SK-N-SH treated with all-trans-retinoic acid at 6 μM for 48 hours (cell line): ENCODE measurements at regions not wholly inside any gene's neighbourhood (a gene's known extent, or its start where the extent isn't known, plus 50 kb on each side); places are given as distances from the start of the nearest gene placed in this dataset.

Source experiments
- ATAC-seq: fragments of 200-7000 bp; cut with Tn5 transposase; 3 replicates; pipeline ENCODE4 v1.9.1; 2020; ENCODE audit warnings: mild to moderate bottlenecking, moderate library complexity
- CSDC2 ChIP-seq: fragments of 250-450 bp; sonication (Bioruptor Pico); IDR thresholded peaks from 2 replicates; pipeline ENCODE4 v1.5.0; 2020; ENCODE audit warnings: mild to moderate bottlenecking, moderate library complexity
- ESRRG ChIP-seq: fragments of 250-450 bp; sonication (Bioruptor Pico); IDR thresholded peaks from 2 replicates; pipeline ENCODE4 v1.6.1; 2021; ENCODE audit warnings: mild to moderate bottlenecking
- GLIS3 ChIP-seq: fragments of 250-450 bp; sonication (Bioruptor Pico); IDR thresholded peaks from 2 replicates; pipeline ENCODE4 v1.5.0; 2020; ENCODE audit warnings: mild to moderate bottlenecking, moderate library complexity
- ISL1 ChIP-seq: fragments of 250-450 bp; sonication (Bioruptor Pico); IDR thresholded peaks from 2 replicates; pipeline ENCODE4 v2.1.2; 2022; ENCODE audit warnings: mild to moderate bottlenecking, moderate library complexity
- OSR1 ChIP-seq: fragments of 250-450 bp; sonication (Bioruptor Pico); IDR thresholded peaks from 2 replicates; pipeline ENCODE4 v1.8.0; 2022; ENCODE audit warnings: moderate library complexity, mild to moderate bottlenecking, inconsistent platforms
- PPARA ChIP-seq: fragments of 250-450 bp; sonication (Bioruptor Pico); IDR thresholded peaks from 2 replicates; pipeline ENCODE4 v1.5.0; 2020; ENCODE audit warnings: mild to moderate bottlenecking, borderline replicate concordance
- SNAI2 ChIP-seq: fragments of 250-450 bp; sonication (Bioruptor Pico); IDR thresholded peaks from 2 replicates; pipeline ENCODE4 v1.5.0; 2020; ENCODE audit warnings: mild to moderate bottlenecking, moderate library complexity
- TCF4 ChIP-seq: fragments of 250-450 bp; sonication (Bioruptor Pico); IDR thresholded peaks from 2 replicates; pipeline ENCODE4 v1.8.0; 2021; ENCODE audit warnings: mild to moderate bottlenecking, moderate library complexity, borderline replicate concordance
- ZC3H10 ChIP-seq: fragments of 250-450 bp; sonication (Bioruptor Pico); IDR thresholded peaks from 2 replicates; pipeline ENCODE4 v1.5.1; 2021; ENCODE audit warnings: mild to moderate bottlenecking, moderate library complexity
- ZFP3 ChIP-seq: fragments of 250-450 bp; sonication (Bioruptor Pico); IDR thresholded peaks from 2 replicates; pipeline ENCODE4 v1.5.0; 2020; ENCODE audit warnings: mild to moderate bottlenecking, moderate library complexity
- ZFP30 ChIP-seq: fragments of 450-650 bp; formaldehyde crosslinking; IDR thresholded peaks from 2 replicates; pipeline ENCODE4 v1.5.0; 2022; ENCODE audit warnings: mild to moderate bottlenecking, moderate library complexity
- ZNF565 ChIP-seq: fragments of 450-650 bp; formaldehyde crosslinking; conservative IDR thresholded peaks from 2 replicates; pipeline ENCODE4 v1.5.0; 2020; ENCODE audit warnings: low read depth, mild to moderate bottlenecking, moderate library complexity
- ZNF70 ChIP-seq: fragments of 450-650 bp; formaldehyde crosslinking; IDR thresholded peaks from 2 replicates; pipeline ENCODE4 v1.5.0; 2020; ENCODE audit warnings: mild to moderate bottlenecking, moderate library complexity
- ZNF8 ChIP-seq: fragments of 450-650 bp; formaldehyde crosslinking; IDR thresholded peaks from 2 replicates; pipeline ENCODE4 v1.5.0; 2020; ENCODE audit warnings: mild to moderate bottlenecking, moderate library complexity
- TF ChIP-seq, protein P1 (sequence below): fragments of 250-450 bp; sonication (Bioruptor Pico); IDR thresholded peaks from 2 replicates; pipeline ENCODE4 v1.5.1; 2020; ENCODE audit warnings: low read depth, mild to moderate bottlenecking, moderate library complexity
- TF ChIP-seq, protein P2 (sequence below): fragments of 250-450 bp; sonication (Bioruptor Pico); IDR thresholded peaks from 2 replicates; pipeline ENCODE4 v1.8.0; 2020; ENCODE audit warnings: mild to moderate bottlenecking, moderate library complexity, borderline replicate concordance
- TF ChIP-seq, protein P3 (sequence below): fragments of 250-450 bp; sonication (Bioruptor Pico); IDR thresholded peaks from 2 replicates; pipeline ENCODE4 v1.5.1; 2021; ENCODE audit warnings: mild to moderate bottlenecking, moderate library complexity
- TF ChIP-seq, protein P4 (sequence below): fragments of 250-450 bp; sonication (Bioruptor Pico); IDR thresholded peaks from 2 replicates; pipeline ENCODE4 v1.5.0; 2020; ENCODE audit warnings: mild to moderate bottlenecking, moderate library complexity

DNA sequence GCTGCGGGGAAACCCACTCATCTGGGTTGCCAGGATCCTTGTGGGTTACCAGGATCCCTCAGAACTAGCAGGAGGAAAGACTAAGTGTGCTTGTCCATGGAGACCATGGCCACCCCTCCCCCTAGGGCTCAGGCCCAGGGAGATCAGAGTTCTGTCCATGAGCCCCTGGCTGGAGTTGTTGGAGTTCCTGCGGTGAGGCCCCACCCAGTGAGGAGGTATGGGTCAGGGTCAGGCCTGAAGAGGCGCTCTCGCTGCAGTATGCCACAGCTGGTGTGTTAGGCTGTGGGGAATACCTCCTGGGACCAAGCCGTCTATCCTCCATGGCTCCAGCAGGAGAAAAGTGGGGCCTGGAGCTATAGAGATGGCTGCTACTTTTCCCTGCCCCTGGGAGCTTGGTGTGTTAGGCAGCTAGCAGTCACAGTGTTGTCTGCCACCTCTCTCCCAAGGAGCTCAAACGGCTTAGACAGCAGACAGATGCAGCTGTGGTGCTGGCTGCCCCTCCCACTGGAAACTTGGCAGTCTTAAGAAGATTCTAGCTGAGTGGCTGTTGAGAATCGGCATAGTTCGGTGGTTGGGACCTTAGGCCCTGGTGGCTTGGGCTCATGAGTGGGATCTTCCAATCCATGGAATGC lies 240.3 kb upstream of the CELF4 start:
- no peak for TF ChIP-seq ZFP30
- no peak for TF ChIP-seq ZC3H10 (CRISPR knock-in tag)
- no peak for TF ChIP-seq CSDC2
- TF ChIP-seq, protein P1, sequence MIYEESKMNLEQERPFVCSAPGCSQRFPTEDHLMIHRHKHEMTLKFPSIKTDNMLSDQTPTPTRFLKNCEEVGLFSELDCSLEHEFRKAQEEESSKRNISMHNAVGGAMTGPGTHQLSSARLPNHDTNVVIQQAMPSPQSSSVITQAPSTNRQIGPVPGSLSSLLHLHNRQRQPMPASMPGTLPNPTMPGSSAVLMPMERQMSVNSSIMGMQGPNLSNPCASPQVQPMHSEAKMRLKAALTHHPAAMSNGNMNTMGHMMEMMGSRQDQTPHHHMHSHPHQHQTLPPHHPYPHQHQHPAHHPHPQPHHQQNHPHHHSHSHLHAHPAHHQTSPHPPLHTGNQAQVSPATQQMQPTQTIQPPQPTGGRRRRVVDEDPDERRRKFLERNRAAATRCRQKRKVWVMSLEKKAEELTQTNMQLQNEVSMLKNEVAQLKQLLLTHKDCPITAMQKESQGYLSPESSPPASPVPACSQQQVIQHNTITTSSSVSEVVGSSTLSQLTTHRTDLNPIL (CRISPR knock-in tag): no peak
- no peak for TF ChIP-seq ZNF565 (CRISPR knock-in tag)
- TF ChIP-seq GLIS3 (CRISPR knock-in tag): no peak
- TF ChIP-seq, protein P2, sequence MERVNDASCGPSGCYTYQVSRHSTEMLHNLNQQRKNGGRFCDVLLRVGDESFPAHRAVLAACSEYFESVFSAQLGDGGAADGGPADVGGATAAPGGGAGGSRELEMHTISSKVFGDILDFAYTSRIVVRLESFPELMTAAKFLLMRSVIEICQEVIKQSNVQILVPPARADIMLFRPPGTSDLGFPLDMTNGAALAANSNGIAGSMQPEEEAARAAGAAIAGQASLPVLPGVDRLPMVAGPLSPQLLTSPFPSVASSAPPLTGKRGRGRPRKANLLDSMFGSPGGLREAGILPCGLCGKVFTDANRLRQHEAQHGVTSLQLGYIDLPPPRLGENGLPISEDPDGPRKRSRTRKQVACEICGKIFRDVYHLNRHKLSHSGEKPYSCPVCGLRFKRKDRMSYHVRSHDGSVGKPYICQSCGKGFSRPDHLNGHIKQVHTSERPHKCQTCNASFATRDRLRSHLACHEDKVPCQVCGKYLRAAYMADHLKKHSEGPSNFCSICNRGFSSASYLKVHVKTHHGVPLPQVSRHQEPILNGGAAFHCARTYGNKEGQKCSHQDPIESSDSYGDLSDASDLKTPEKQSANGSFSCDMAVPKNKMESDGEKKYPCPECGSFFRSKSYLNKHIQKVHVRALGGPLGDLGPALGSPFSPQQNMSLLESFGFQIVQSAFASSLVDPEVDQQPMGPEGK (CRISPR knock-in tag): no peak
- no peak for TF ChIP-seq ESRRG
- no peak for TF ChIP-seq ZNF8 (CRISPR knock-in tag)
- TF ChIP-seq OSR1 (CRISPR knock-in tag): no peak
- TF ChIP-seq PPARA (CRISPR knock-in tag): no peak
- no peak for TF ChIP-seq SNAI2 (CRISPR knock-in tag)
- no peak for TF ChIP-seq ZNF70
- TF ChIP-seq, protein P3, sequence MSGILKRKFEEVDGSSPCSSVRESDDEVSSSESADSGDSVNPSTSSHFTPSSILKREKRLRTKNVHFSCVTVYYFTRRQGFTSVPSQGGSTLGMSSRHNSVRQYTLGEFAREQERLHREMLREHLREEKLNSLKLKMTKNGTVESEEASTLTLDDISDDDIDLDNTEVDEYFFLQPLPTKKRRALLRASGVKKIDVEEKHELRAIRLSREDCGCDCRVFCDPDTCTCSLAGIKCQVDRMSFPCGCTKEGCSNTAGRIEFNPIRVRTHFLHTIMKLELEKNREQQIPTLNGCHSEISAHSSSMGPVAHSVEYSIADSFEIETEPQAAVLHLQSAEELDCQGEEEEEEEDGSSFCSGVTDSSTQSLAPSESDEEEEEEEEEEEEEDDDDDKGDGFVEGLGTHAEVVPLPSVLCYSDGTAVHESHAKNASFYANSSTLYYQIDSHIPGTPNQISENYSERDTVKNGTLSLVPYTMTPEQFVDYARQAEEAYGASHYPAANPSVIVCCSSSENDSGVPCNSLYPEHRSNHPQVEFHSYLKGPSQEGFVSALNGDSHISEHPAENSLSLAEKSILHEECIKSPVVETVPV (CRISPR knock-in tag): no peak
- TF ChIP-seq, all 23 proteins: peak for 0
- no peak for ATAC-seq

DNA sequence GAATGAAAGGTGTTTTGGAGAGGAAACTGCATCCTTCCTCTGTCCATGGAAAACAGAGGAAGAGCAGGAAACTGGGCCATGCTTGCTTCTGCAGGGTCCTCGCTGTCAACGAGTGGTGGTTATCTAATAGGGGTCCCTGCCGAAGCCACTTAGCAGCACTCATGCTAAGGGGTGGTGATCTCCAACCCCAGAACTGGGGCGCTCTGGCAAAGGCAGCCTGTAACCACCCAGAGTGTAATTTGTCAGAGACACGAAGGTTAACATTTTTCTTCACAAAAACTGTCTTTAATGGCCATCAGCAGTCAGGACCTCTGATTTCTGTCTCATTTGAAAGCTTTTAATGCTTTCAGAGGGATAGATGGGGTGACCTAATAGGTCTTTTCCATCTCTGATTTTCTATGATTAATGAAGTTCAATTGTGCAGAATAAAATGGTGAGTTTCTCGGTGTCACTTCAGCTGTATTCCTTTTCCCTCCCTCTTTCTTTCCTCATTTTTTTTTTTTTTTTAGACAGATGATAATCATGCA lies 231.3 kb upstream of the CELF4 start:
- no peak for TF ChIP-seq CSDC2
- no peak for TF ChIP-seq TCF4 (CRISPR knock-in tag)
- TF ChIP-seq, protein P4, sequence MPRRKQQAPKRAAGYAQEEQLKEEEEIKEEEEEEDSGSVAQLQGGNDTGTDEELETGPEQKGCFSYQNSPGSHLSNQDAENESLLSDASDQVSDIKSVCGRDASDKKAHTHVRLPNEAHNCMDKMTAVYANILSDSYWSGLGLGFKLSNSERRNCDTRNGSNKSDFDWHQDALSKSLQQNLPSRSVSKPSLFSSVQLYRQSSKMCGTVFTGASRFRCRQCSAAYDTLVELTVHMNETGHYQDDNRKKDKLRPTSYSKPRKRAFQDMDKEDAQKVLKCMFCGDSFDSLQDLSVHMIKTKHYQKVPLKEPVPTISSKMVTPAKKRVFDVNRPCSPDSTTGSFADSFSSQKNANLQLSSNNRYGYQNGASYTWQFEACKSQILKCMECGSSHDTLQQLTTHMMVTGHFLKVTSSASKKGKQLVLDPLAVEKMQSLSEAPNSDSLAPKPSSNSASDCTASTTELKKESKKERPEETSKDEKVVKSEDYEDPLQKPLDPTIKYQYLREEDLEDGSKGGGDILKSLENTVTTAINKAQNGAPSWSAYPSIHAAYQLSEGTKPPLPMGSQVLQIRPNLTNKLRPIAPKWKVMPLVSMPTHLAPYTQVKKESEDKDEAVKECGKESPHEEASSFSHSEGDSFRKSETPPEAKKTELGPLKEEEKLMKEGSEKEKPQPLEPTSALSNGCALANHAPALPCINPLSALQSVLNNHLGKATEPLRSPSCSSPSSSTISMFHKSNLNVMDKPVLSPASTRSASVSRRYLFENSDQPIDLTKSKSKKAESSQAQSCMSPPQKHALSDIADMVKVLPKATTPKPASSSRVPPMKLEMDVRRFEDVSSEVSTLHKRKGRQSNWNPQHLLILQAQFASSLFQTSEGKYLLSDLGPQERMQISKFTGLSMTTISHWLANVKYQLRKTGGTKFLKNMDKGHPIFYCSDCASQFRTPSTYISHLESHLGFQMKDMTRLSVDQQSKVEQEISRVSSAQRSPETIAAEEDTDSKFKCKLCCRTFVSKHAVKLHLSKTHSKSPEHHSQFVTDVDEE (CRISPR knock-in tag): no peak
- TF ChIP-seq, protein P3 (CRISPR knock-in tag): no peak
- no peak for TF ChIP-seq ISL1 (CRISPR knock-in tag)
- TF ChIP-seq ZNF70: no peak
- no peak for TF ChIP-seq ZFP3 (CRISPR knock-in tag)
- no peak for TF ChIP-seq ZNF565 (CRISPR knock-in tag)
- TF ChIP-seq PPARA (CRISPR knock-in tag): no peak
- TF ChIP-seq SNAI2 (CRISPR knock-in tag): no peak
- ATAC-seq: no peak

DNA sequence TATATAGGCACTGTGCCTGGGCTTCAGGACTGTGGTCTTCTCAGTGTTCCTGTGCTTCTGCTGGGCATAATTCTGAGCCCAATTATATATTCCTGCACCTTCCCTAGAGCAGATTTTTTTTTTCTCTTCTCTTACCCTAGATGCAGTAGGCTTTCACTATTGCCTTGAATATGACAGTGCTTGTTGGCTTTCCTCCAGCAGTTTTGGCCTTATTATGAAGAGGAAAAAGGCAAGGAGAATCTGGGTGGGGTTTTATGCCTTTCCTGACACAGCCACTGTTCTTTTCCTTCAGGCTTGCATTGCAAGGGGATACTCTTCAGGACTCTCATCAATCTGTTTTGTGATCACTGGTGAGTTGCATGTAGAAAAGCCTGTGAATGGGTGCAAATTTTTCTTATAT lies 221.9 kb upstream of the CELF4 start:
- TF ChIP-seq ESRRG (no peak), TCF4 (CRISPR knock-in tag) (no peak), ZNF565 (CRISPR knock-in tag) (no peak), GLIS3 (CRISPR knock-in tag) (no peak)
- no peak for ATAC-seq

DNA sequence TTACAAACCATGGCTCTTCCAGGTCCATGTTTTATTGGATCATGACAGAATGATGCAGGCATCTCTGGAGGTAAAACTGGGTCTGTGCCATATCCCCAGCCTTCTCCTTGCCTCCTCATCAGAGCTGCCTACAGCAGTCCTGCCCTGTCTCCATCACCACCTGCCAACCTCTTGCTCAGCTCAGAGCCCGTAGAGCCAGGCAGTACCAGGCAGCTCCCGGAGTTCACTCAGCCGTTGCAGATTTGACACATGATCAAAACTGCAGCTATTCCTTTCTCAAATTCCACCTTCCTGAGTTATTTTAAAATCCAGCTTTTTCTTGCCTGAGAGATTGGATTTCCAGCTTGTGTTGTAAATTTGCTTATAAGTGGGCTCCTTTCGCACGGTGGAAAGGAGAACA lies 218.2 kb upstream of the CELF4 start:
- TF ChIP-seq, protein P4 (CRISPR knock-in tag): no peak
- no peak for ATAC-seq
